Esophagus squamous epithelium (tissue), 5 donors: ENCODE measurements at regions not wholly inside any gene's neighbourhood (a gene's known extent, or its start where the extent isn't known, plus 50 kb on each side); places are given as distances from the start of the nearest gene placed in this dataset.

Source experiments
- DNase-seq: peaks from one replicate; lab custom pipeline; 2025; lab: John Stamatoyannopoulos, UW
- H3K27ac ChIP-seq, 4 donors: fragments of 200-600 bp; sonication (generic); one replicate each; pipeline ENCODE4 v1.5.1; 2016 to 2019; ENCODE audit warnings: mild to moderate bottlenecking in 1 of 4
- H3K27me3 ChIP-seq, 4 donors: fragments of 200-600 bp; sonication (generic); 1 replicate in 3 of 4; 2 replicates in 1 of 4; pipeline versions ENCODE4 v1.5.1 to v1.6.0; 2017 to 2021; ENCODE audit warnings: antibody characterized with exemption in 1 of 4
- H3K36me3 ChIP-seq, 3 donors: fragments of 200-600 bp; sonication (generic); one replicate each; pipeline ENCODE4 v1.5.1; 2016 to 2019
- H3K4me1 ChIP-seq, 3 donors: fragments of 200-600 bp; sonication (generic); one replicate each; pipeline ENCODE4 v1.5.1; 2017 to 2019
- H3K4me3 ChIP-seq, 4 donors: fragments of 200-600 bp; sonication (generic); 1 replicate in 3 of 4; 2 replicates in 1 of 4; pipeline ENCODE4 v1.5.1; 2016 to 2019; ENCODE audit warnings: mild to moderate bottlenecking in 2 of 4, moderate library complexity in 1 of 4
- H3K9me3 ChIP-seq, 3 donors: fragments of 200-600 bp; sonication (generic); one replicate each; pipeline ENCODE4 v1.5.1; 2016 to 2019
- POLR2A ChIP-seq, 4 donors: fragments of 450-650 bp; IDR thresholded peaks; one replicate each; pipeline ENCODE4 v1.6.1; 2017; ENCODE audit warnings: antibody characterized with exemption in 4 of 4, mild to moderate bottlenecking in 4 of 4, moderate library complexity in 3 of 4
- WGBS, 2 donors: methylation state at CpG; one replicate each; pipeline ENCODE4 v1.1.5; 2018; 5-methylcytosine and 5-hydroxymethylcytosine counted together
- intact Hi-C: fragments of 100-400 bp; cut with DNase I; formaldehyde crosslinking; loops from one replicate; pipeline ENCODE4 v1.15.0; 2022
- TF ChIP-seq, protein P1 (sequence below), 6 experiments: fragments of 450-650 bp in 4 of 6; fragments of 200-600 bp in 2 of 6; sonication (generic) in 2 of 6; IDR thresholded peaks; one replicate each; pipeline ENCODE4 v1.5.1; 2016 to 2019; ENCODE audit warnings: antibody characterized with exemption in 6 of 6, mild to moderate bottlenecking in 4 of 6, moderate library complexity in 4 of 6
- donor health status: DM: yes; HTN: yes; CAD: no.

DNA sequence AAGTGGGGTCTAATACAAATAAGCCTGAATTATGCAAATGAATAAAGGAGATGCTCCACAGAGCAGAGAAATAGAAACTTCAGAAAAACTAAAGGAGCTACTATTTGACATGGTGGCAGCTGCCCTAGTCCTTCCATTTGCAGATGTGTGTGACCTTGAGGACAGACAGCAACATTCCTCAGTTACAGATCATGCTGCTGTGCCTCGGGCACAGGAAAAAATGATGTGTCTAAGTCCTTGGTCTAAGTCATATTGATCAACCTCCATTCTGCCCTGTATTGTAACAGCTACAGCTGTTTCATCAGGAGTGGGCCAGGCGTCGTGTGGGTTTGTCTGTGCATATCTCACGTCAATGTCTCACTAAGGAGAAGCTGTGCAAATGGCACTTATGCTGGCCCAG lies 710.4 kb downstream of the TNS3 start:
- Histone ChIP-seq H3K27ac (no peak overlapping the region), H3K4me3 (no peak overlapping the region), H3K36me3 (no peaks in the 10 kb centered on the region), H3K4me1 (no peaks in the 10 kb centered on the region), H3K9me3 (no peaks in the 10 kb centered on the region), H3K27me3 (no peaks in the 10 kb centered on the region)
- intact Hi-C loops = no loop called here
- DNase-seq = no peak
- no peak for TF ChIP-seq POLR2A (IDR thresholded peaks at IDR 0.05)
- TF ChIP-seq, protein P1, sequence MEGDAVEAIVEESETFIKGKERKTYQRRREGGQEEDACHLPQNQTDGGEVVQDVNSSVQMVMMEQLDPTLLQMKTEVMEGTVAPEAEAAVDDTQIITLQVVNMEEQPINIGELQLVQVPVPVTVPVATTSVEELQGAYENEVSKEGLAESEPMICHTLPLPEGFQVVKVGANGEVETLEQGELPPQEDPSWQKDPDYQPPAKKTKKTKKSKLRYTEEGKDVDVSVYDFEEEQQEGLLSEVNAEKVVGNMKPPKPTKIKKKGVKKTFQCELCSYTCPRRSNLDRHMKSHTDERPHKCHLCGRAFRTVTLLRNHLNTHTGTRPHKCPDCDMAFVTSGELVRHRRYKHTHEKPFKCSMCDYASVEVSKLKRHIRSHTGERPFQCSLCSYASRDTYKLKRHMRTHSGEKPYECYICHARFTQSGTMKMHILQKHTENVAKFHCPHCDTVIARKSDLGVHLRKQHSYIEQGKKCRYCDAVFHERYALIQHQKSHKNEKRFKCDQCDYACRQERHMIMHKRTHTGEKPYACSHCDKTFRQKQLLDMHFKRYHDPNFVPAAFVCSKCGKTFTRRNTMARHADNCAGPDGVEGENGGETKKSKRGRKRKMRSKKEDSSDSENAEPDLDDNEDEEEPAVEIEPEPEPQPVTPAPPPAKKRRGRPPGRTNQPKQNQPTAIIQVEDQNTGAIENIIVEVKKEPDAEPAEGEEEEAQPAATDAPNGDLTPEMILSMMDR (IDR thresholded peaks at IDR 0.05) = no peak
- WGBS, 2 donors = 83 to 88% methylated on average over 2 to 4 of the region's 4 CpGs

DNA sequence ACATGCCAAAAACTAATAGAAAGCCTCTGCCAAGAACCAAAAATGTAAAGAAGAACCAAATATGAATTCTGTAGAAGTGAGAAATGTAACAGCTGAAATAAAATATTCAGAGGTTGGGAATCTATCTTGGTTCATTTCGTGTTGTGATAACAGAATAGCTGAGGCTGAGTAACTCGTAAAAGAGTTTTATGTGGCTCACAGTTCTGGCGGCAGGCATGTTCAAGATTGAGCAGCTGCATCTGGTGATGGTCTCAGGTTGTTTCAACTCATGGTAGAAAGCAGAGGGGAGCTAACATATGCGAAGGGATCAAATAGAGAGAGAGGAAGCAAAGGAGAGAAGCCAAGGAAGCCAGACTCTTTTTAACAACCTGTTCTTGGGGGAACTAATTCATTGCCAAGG lies 717.2 kb downstream of the TNS3 start:
- DNase-seq = no peak
- intact Hi-C loops = no loop called here
- Histone ChIP-seq H3K27me3 (no peaks in the 10 kb centered on the region), H3K36me3 (no peaks in the 10 kb centered on the region), H3K9me3 (no peaks in the 10 kb centered on the region), H3K27ac (no peak overlapping the region), H3K4me1 (no peaks in the 10 kb centered on the region), H3K4me3 (no peak overlapping the region)
- 79% methylated on average over 4 of the region's 4 CpGs for WGBS, 2 donors
- TF ChIP-seq, protein P1 (IDR thresholded peaks at IDR 0.05) = no peak
- TF ChIP-seq POLR2A (IDR thresholded peaks at IDR 0.05) = no peak

DNA sequence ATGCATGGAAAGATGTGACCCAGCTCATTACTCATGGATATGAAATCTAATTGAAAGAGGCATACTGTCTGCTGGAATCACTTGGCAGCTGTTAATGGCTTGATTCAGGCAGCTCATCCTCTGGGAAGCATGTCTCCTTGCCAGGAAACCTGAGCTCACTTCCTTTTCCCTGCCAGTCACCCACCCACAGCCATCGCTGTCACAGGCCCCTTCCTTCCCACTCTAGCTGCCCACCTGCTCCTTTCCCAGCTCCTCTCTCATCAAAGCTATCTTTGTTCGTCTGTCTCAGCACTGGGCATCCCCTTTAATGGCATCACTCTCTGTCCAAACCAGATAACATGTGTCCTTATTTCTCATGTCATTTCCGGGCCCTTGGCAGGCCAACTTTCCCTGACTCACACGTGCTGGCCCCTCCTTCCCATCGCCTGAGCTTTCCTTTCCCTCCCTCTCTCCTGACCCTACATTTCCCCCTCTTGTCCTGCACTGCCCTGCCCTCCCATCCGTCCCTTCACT lies 721.9 kb downstream of the TNS3 start:
- TF ChIP-seq POLR2A (IDR thresholded peaks at IDR 0.05) = no peak
- TF ChIP-seq, protein P1 (IDR thresholded peaks at IDR 0.05) = no peak
- no peak for DNase-seq
- Histone ChIP-seq H3K4me3 (no peak overlapping the region), H3K27ac (no peak overlapping the region), H3K27me3 (no peaks in the 10 kb centered on the region), H3K9me3 (no peaks in the 10 kb centered on the region), H3K4me1 (no peaks in the 10 kb centered on the region), H3K36me3 (no peaks in the 10 kb centered on the region)
- intact Hi-C loops = no loop called here
- 51% methylated on average over 6 of the region's 6 CpGs for WGBS, 2 donors

DNA sequence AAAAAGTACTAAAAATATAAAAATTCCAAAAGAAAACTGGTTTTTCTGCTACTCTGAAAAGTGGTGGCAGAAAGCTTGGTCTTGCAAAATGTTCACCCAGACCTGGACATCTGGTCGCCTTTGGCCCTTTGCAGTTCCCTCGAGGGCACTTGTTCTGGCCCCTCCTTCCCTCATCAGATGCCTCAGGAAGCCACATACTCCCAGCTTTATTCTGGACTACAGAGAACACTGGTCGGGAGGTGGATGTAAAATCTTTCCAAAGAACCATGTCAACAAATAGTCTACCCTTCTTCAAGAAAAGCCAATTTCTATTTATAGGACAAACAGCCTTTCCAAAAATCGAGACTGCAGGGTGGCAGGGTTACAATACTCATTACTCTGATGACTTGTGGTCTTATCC lies 726.1 kb downstream of the TNS3 start:
- DNase-seq = no peak
- no peaks in the 10 kb centered on the region for H3K36me3 ChIP-seq
- H3K27ac ChIP-seq = no peak overlapping the region
- H3K4me3 ChIP-seq = no peak overlapping the region
- H3K9me3 ChIP-seq = no peaks in the 10 kb centered on the region
- intact Hi-C loops = no loop called here
- 58 to 60% methylated on average over 4 of the region's 4 CpGs for WGBS, 2 donors
- H3K4me1 ChIP-seq = no peaks in the 10 kb centered on the region
- TF ChIP-seq, protein P1 (IDR thresholded peaks at IDR 0.05) = no peak
- no peak for TF ChIP-seq POLR2A (IDR thresholded peaks at IDR 0.05)
- H3K27me3 ChIP-seq = no peaks in the 10 kb centered on the region

DNA sequence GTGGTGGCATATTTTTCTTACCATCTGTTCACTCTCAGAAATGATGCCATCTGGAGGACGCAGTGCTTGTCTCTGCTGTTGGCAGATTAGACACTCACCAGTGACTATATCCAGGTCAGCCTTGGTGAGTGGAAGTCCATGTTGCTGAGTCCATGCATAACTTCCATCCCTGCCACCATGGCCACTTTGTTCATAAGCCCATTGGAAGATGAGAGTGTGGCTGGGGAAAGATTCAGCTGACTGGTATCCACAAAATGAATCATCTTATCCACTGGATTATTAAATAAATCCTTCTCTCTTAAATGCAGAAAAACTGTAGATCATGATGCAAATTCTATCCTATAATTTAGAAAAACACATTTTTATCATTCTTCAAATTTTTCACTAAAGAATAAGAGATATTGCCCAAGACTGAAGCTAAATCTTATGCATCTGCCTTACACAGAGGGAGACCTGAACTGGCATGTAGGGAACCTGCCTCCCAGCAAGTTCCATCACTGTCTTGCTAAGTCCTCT lies 726.9 kb downstream of the TNS3 start:
- no peak for TF ChIP-seq POLR2A (IDR thresholded peaks at IDR 0.05)
- TF ChIP-seq, protein P1 (IDR thresholded peaks at IDR 0.05) = no peak
- DNase-seq = no peak
- no peak overlapping the region for H3K27ac ChIP-seq
- H3K4me3 ChIP-seq = no peak overlapping the region
- no peaks in the 10 kb centered on the region for H3K9me3 ChIP-seq
- 64 to 86% methylated on average over 1 of the region's 1 CpG for WGBS, 2 donors
- no peaks in the 10 kb centered on the region for H3K27me3 ChIP-seq
- intact Hi-C loops = no loop called here
- no peaks in the 10 kb centered on the region for H3K4me1 ChIP-seq
- no peaks in the 10 kb centered on the region for H3K36me3 ChIP-seq
